CD4-positive, alpha-beta T cell treated with Interleukin-4 for 4 hours (primary cell): ENCODE measurements at regions not wholly inside any gene's neighbourhood (a gene's known extent, or its start where the extent isn't known, plus 50 kb on each side); places are given as distances from the start of the nearest gene placed in this dataset.
"Not testable (repeated sequence)": the region's sequence is repeated elsewhere in the genome, so short reads cannot be mapped to it uniquely, and the experiment has no call there.

Experiments
- DNase-seq: peaks from one replicate; pipeline ENCODE4 v3.0.0-alpha.2; 2020

GRCh38 chr1:213324859-213325258, 273.8 kb downstream of the RPS6KC1 start:
- DNase-seq: no peak

- DNase-seq: no peak
These were observed 274.4 kb downstream of the RPS6KC1 start for GRCh38 chr1:213325482-213325881.

- no peak for DNase-seq
These were observed 275.4 kb downstream of the RPS6KC1 start for GRCh38 chr1:213326281-213327016.

- DNase-seq: no peak
These were observed 276.1 kb downstream of the RPS6KC1 start for GRCh38 chr1:213327017-213327667.

- no peak for DNase-seq
These were observed 278.5 kb downstream of the RPS6KC1 start for GRCh38 chr1:213329406-213330008.

- DNase-seq: no peak
These were observed 279.2 kb downstream of the RPS6KC1 start for GRCh38 chr1:213330281-213330680.

GRCh38 chr1:213331631-213332175, 280.7 kb downstream of the RPS6KC1 start:
- no peak for DNase-seq

GRCh38 chr1:213332491-213332890, 281.4 kb downstream of the RPS6KC1 start:
- no peak for DNase-seq

- no peak for DNase-seq
These were observed 282.1 kb downstream of the RPS6KC1 start for GRCh38 chr1:213333121-213333520.

- DNase-seq: no peak
These were observed 284.0 kb downstream of the RPS6KC1 start for GRCh38 chr1:213335084-213335483.

- no peak for DNase-seq
These were observed 286.1 kb downstream of the RPS6KC1 start for GRCh38 chr1:213337025-213337678.

GRCh38 chr1:213340593-213340992, 289.6 kb downstream of the RPS6KC1 start:
- DNase-seq: no peak

GRCh38 chr1:213345621-213346020, 294.6 kb downstream of the RPS6KC1 start:
- no peak for DNase-seq

GRCh38 chr1:213357403-213357802, 306.4 kb downstream of the RPS6KC1 start:
- no peak for DNase-seq

- DNase-seq: not testable (repeated sequence)
These were observed 307.3 kb downstream of the RPS6KC1 start for GRCh38 chr1:213358368-213358767.

- no peak for DNase-seq
These were observed 311.6 kb downstream of the RPS6KC1 start for GRCh38 chr1:213362598-213362997.

- DNase-seq: no peak
These were observed 315.2 kb downstream of the RPS6KC1 start for GRCh38 chr1:213366141-213366831.

GRCh38 chr1:213369465-213369864, 318.4 kb downstream of the RPS6KC1 start:
- DNase-seq: no peak

- no peak for DNase-seq
These were observed 319.5 kb downstream of the RPS6KC1 start for GRCh38 chr1:213370523-213370922.

GRCh38 chr1:213371525-213371846, 320.4 kb downstream of the RPS6KC1 start:
- DNase-seq: no peak

- no peak for DNase-seq
These were observed 321.0 kb downstream of the RPS6KC1 start for GRCh38 chr1:213371847-213372619.

GRCh38 chr1:213374369-213374768, 323.3 kb downstream of the RPS6KC1 start:
- DNase-seq: peak; percentile 37
